ENCODE measurements at regions not wholly inside any gene's neighbourhood (a gene's known extent, or its start where the extent isn't known, plus 50 kb on each side); places are given as distances from the start of the nearest gene placed in this dataset.

- ChIA-PET CTCF (ENCODE audit: low intra/inter-chr PET ratio, low total read pairs) (no interaction called here), POLR2A (no interaction called here)
- 43% methylated on average over 5 of the region's 5 CpGs for WGBS (ENCODE audit: low lambda C conversion rate)
- Histone ChIP-seq H3K4me2 (ENCODE audit: low read depth, low read length) (no peak overlapping the region), H3K27me3 (ENCODE audit: control insufficient read depth in 1 of 2, insufficient read depth in 2 of 2, low read length in 2 of 2) (no peaks in the 10 kb centered on the region), H3K4me1 (ENCODE audit: insufficient read depth, low read length) (no peaks in the 10 kb centered on the region), H3K79me2 (ENCODE audit: insufficient read depth, low read length) (no peaks in the 10 kb centered on the region), H3K4me3 (replicated peaks in 1 of 3; ENCODE audit: insufficient read depth in 1 of 3, low read depth in 2 of 3, low read length in 3 of 3) (no peak overlapping the region), H3K9ac (ENCODE audit: insufficient read depth, low read depth, low read length) (no peak overlapping the region), H2AFZ (ENCODE audit: low read length) (no peak overlapping the region), H3K9me3 (ENCODE audit: low read length) (peaks cover 86% of the 10 kb centered on the region), H4K20me1 (ENCODE audit: insufficient read depth, low read length) (no peaks in the 10 kb centered on the region), H3K36me3 (replicated peaks in 1 of 2; ENCODE audit: control insufficient read depth in 1 of 2, insufficient read depth in 2 of 2, low read length in 2 of 2) (no peaks in the 10 kb centered on the region), H3K27ac (ENCODE audit: extremely low read length, insufficient read depth, low read length) (no peak overlapping the region)
- ATAC-seq (no peak), FAIRE-seq (no peak), DNase-seq (ENCODE audit: low spot score) (no peak)
- BruUV-seq (replicated peaks), result no TSS peak
- in situ Hi-C loops (cut with HindIII; ENCODE audit: extremely low pct_ligation_motif_present, low pct_unique_long_range_greater_than_20kb), result no loop called here
- TF ChIP-seq NFKB2 (CRISPR knock-in tag; IDR thresholded peaks at IDR 0.05; ENCODE audit: borderline replicate concordance) (no peak), ZBTB3 (CRISPR knock-in tag; IDR thresholded peaks at IDR 0.05; ENCODE audit: borderline replicate concordance, low read depth) (no peak), PAF1 (CRISPR knock-in tag; IDR thresholded peaks at IDR 0.05) (no peak), BRF2 (CRISPR knock-in tag; IDR thresholded peaks at IDR 0.05) (no peak), BORCS8-MEF2B (CRISPR knock-in tag; IDR thresholded peaks at IDR 0.05) (no peak), RFX1 (IDR thresholded peaks at IDR 0.05) (no peak), HOXA7 (CRISPR knock-in tag; IDR thresholded peaks at IDR 0.05) (no peak)
- TF ChIP-seq, protein P1, sequence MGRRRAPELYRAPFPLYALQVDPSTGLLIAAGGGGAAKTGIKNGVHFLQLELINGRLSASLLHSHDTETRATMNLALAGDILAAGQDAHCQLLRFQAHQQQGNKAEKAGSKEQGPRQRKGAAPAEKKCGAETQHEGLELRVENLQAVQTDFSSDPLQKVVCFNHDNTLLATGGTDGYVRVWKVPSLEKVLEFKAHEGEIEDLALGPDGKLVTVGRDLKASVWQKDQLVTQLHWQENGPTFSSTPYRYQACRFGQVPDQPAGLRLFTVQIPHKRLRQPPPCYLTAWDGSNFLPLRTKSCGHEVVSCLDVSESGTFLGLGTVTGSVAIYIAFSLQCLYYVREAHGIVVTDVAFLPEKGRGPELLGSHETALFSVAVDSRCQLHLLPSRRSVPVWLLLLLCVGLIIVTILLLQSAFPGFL (CRISPR knock-in tag; IDR thresholded peaks at IDR 0.05), result no peak
- intact Hi-C loops (cut with micrococcal nuclease; ENCODE audit: unreplicated experiment), result no loop called here
These were observed 599.6 kb upstream of the HS3ST1 start for GRCh38 chr4:12028258-12028657.

GRCh38 chr4:12022409-12022808 is 593.7 kb upstream of the HS3ST1 start:
- ATAC-seq (no peak), FAIRE-seq (no peak), DNase-seq (ENCODE audit: low spot score) (no peak)
- H3K4me2 ChIP-seq (ENCODE audit: low read depth, low read length), result no peak overlapping the region
- no peak overlapping the region for H3K9ac ChIP-seq (ENCODE audit: insufficient read depth, low read depth, low read length)
- peaks cover 74% of the 10 kb centered on the region for H3K9me3 ChIP-seq (ENCODE audit: low read length)
- H3K4me3 ChIP-seq (replicated peaks in 1 of 3; ENCODE audit: insufficient read depth in 1 of 3, low read depth in 2 of 3, low read length in 3 of 3), result no peak overlapping the region
- no peaks in the 10 kb centered on the region for H4K20me1 ChIP-seq (ENCODE audit: insufficient read depth, low read length)
- no peaks in the 10 kb centered on the region for H3K27me3 ChIP-seq (ENCODE audit: control insufficient read depth in 1 of 2, insufficient read depth in 2 of 2, low read length in 2 of 2)
- no peaks in the 10 kb centered on the region for H3K36me3 ChIP-seq (replicated peaks in 1 of 2; ENCODE audit: control insufficient read depth in 1 of 2, insufficient read depth in 2 of 2, low read length in 2 of 2)
- ChIA-PET POLR2A (no interaction called here), CTCF (ENCODE audit: low intra/inter-chr PET ratio, low total read pairs) (no interaction called here)
- no peak overlapping the region for H3K27ac ChIP-seq (ENCODE audit: extremely low read length, insufficient read depth, low read length)
- H2AFZ ChIP-seq (ENCODE audit: low read length), result no peak overlapping the region
- no TSS peak for BruUV-seq (replicated peaks)
- in situ Hi-C loops (cut with HindIII; ENCODE audit: extremely low pct_ligation_motif_present, low pct_unique_long_range_greater_than_20kb), result no loop called here
- intact Hi-C loops (cut with micrococcal nuclease; ENCODE audit: unreplicated experiment), result no loop called here
- WGBS (ENCODE audit: low lambda C conversion rate), result 6% methylated on average over 2 of the region's 2 CpGs
- H3K4me1 ChIP-seq (ENCODE audit: insufficient read depth, low read length), result no peaks in the 10 kb centered on the region
- H3K79me2 ChIP-seq (ENCODE audit: insufficient read depth, low read length), result no peaks in the 10 kb centered on the region
- TF ChIP-seq GTF3A (CRISPR knock-in tag; conservative IDR thresholded peaks at IDR 0.05) (no peak), TBX3 (IDR thresholded peaks at IDR 0.05; ENCODE audit: borderline replicate concordance) (no peak), TFE3 (CRISPR knock-in tag; IDR thresholded peaks at IDR 0.05) (no peak), ARNT2 (CRISPR knock-in tag; IDR thresholded peaks at IDR 0.05; ENCODE audit: low read depth) (no peak), ZNF788 (CRISPR knock-in tag; IDR thresholded peaks at IDR 0.05; ENCODE audit: borderline replicate concordance) (no peak)
- TF ChIP-seq, protein P2, sequence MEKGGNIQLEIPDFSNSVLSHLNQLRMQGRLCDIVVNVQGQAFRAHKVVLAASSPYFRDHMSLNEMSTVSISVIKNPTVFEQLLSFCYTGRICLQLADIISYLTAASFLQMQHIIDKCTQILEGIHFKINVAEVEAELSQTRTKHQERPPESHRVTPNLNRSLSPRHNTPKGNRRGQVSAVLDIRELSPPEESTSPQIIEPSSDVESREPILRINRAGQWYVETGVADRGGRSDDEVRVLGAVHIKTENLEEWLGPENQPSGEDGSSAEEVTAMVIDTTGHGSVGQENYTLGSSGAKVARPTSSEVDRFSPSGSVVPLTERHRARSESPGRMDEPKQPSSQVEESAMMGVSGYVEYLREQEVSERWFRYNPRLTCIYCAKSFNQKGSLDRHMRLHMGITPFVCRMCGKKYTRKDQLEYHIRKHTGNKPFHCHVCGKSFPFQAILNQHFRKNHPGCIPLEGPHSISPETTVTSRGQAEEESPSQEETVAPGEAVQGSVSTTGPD (CRISPR knock-in tag; IDR thresholded peaks at IDR 0.05), result no peak
- TF ChIP-seq, protein P3, sequence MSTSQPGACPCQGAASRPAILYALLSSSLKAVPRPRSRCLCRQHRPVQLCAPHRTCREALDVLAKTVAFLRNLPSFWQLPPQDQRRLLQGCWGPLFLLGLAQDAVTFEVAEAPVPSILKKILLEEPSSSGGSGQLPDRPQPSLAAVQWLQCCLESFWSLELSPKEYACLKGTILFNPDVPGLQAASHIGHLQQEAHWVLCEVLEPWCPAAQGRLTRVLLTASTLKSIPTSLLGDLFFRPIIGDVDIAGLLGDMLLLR (CRISPR knock-in tag; IDR thresholded peaks at IDR 0.05), result no peak

Data from HepG2 (cell line).